A673 (cell line): ENCODE measurements at regions not wholly inside any gene's neighbourhood (a gene's known extent, or its start where the extent isn't known, plus 50 kb on each side); places are given as distances from the start of the nearest gene placed in this dataset.

Source experiments
- BruUV-seq: library from RNA; stranded (reverse); fragments of 400-500 nt; replicated peaks from 2 replicates; lab custom pipeline; 2021; lab: Mats Ljungman, UMichigan
- CTCF ChIA-PET: fragments of 300-600 bp; sonication (Branson Sonifier 250); formaldehyde crosslinking; loops from one replicate; lab custom pipeline; 2022; ENCODE audit warnings: antibody characterized with exemption; lab: Charles Lee
- POLR2A ChIA-PET: fragments of 300-600 bp; sonication (Branson Sonifier 250); formaldehyde crosslinking; loops from one replicate; lab custom pipeline; 2022; ENCODE audit warnings: antibody characterized with exemption; ENCODE audit not compliant: low non-redundant PET; lab: Charles Lee
- DNase-seq: peaks from one replicate; pipeline ENCODE4 v3.0.0-alpha.2; 2015; ENCODE audit warnings: low spot score
- H3K27ac ChIP-seq: fragments of 200-600 bp; sonication (generic); 2 replicates; pipeline ENCODE4 v1.5.1; 2016; ENCODE audit warnings: mixed run types, low read depth, mild to moderate bottlenecking, mixed read lengths, antibody characterized with exemption, low read length; ENCODE audit not compliant: poor library complexity, severe bottlenecking
- H3K27me3 ChIP-seq: fragments of 200-600 bp; sonication (generic); replicated peaks from 2 replicates; pipeline ENCODE4 v1.6.1; 2017; ENCODE audit warnings: mixed run types, low read depth, mild to moderate bottlenecking, mixed read lengths, antibody characterized with exemption, low read length; ENCODE audit not compliant: insufficient read depth, poor library complexity
- H3K36me3 ChIP-seq: fragments of 200-600 bp; sonication (generic); 2 replicates; pipeline ENCODE4 v1.6.1; 2016; ENCODE audit warnings: mixed run types, mild to moderate bottlenecking, mixed read lengths, antibody characterized with exemption, low read length; ENCODE audit not compliant: insufficient read depth, poor library complexity, severe bottlenecking
- H3K4me1 ChIP-seq: fragments of 200-600 bp; sonication (generic); 2 replicates; pipeline ENCODE4 v1.6.1; 2017; ENCODE audit warnings: mixed run types, mild to moderate bottlenecking, mixed read lengths, antibody characterized with exemption, low read length; ENCODE audit not compliant: insufficient read depth, poor library complexity, severe bottlenecking
- H3K4me3 ChIP-seq: fragments of 200-600 bp; sonication (generic); 2 replicates; pipeline ENCODE4 v1.5.1; 2016; ENCODE audit warnings: low read depth, mixed run types, mild to moderate bottlenecking, mixed read lengths, low read length; ENCODE audit not compliant: poor library complexity, severe bottlenecking
- H3K9me3 ChIP-seq: fragments of 200-600 bp; sonication (generic); 2 replicates; pipeline ENCODE4 v1.6.1; 2016; ENCODE audit warnings: mixed run types, low read depth, mild to moderate bottlenecking, mixed read lengths, antibody characterized with exemption, low read length; ENCODE audit not compliant: poor library complexity, severe bottlenecking
- CTCF ChIP-seq: fragments of 300-800, 200-600 bp; sonication (generic); conservative IDR thresholded peaks from 2 replicates; pipeline ENCODE4 v1.5.1; 2017; ENCODE audit warnings: low read depth, mild to moderate bottlenecking, antibody characterized with exemption, low read length, moderate library complexity, mixed read lengths
- EZH2 ChIP-seq: fragments of 200-600 bp; sonication (generic); IDR thresholded peaks from 2 replicates; pipeline ENCODE4 v1.6.1; 2017; ENCODE audit warnings: borderline replicate concordance, low read depth, mild to moderate bottlenecking, mixed read lengths, antibody characterized with exemption, low read length; ENCODE audit not compliant: poor library complexity, severe bottlenecking
- intact Hi-C: fragments of 100-400 bp; cut with micrococcal nuclease; formaldehyde crosslinking; loops from one replicate; pipeline ENCODE4 v1.10.0; 2022; ENCODE audit not compliant: unreplicated experiment

GRCh38 chr5:137563301-137563645 lies 64.1 kb upstream of the SPOCK1 start:
- H3K27ac ChIP-seq = peak overlapping the region; percentile 95
- H3K9me3 ChIP-seq = no peaks in the 10 kb centered on the region
- POLR2A ChIA-PET = no interaction called here
- H3K4me1 ChIP-seq = peaks cover 64% of the 10 kb centered on the region
- H3K27me3 ChIP-seq = no peaks in the 10 kb centered on the region
- no peak for DNase-seq
- no peak overlapping the region for H3K4me3 ChIP-seq
- intact Hi-C loops = no loop called here
- TF ChIP-seq CTCF = no peak
- no peak for TF ChIP-seq EZH2
- H3K36me3 ChIP-seq = no peaks in the 10 kb centered on the region
- CTCF ChIA-PET = no interaction called here
- no TSS peak for BruUV-seq

DNA sequence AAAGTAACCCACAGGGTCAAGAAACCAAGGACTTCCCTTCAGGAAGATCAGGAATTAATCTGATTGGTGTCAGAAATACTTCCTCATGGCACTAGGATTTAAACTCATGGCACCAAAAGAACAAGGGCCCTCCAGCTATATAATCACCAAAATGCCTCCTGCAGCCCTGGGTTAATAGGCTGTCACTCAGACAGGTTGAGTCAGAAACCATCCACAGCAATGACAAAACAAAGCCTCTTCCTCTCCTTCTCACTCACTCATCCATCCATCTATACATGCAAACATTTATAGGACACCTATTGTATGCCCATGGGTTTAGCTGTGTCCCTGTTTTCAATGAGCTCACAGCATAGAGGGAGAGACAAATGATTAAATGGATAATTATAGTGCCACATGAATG lies 62.5 kb upstream of the SPOCK1 start:
- Histone ChIP-seq H3K4me1 (peaks cover 57% of the 10 kb centered on the region), H3K36me3 (no peaks in the 10 kb centered on the region), H3K4me3 (no peak overlapping the region), H3K9me3 (no peaks in the 10 kb centered on the region), H3K27ac (no peak overlapping the region), H3K27me3 (no peaks in the 10 kb centered on the region)
- DNase-seq = no peak
- TF ChIP-seq EZH2 (no peak), CTCF (no peak)
- POLR2A ChIA-PET = no interaction called here
- intact Hi-C loops = no loop called here
- CTCF ChIA-PET = no interaction called here
- no TSS peak for BruUV-seq

- no peak for DNase-seq
- Histone ChIP-seq H3K27ac (no peak overlapping the region), H3K27me3 (no peaks in the 10 kb centered on the region), H3K36me3 (no peaks in the 10 kb centered on the region), H3K4me1 (peaks cover 45% of the 10 kb centered on the region), H3K4me3 (no peak overlapping the region), H3K9me3 (no peaks in the 10 kb centered on the region)
- POLR2A ChIA-PET = no interaction called here
- TF ChIP-seq EZH2 (no peak), CTCF (no peak)
- no TSS peak for BruUV-seq
- intact Hi-C loops = no loop called here
- CTCF ChIA-PET = no interaction called here
Measured at GRCh38 chr5:137560420-137560819, 61.3 kb upstream of the SPOCK1 start.
